Smooth muscle cell (in vitro differentiated cells): ENCODE measurements at regions not wholly inside any gene's neighbourhood (a gene's known extent, or its start where the extent isn't known, plus 50 kb on each side); places are given as distances from the start of the nearest gene placed in this dataset.

ENCODE experiments used
- DNase-seq: peaks from one replicate; lab custom pipeline; 2025; ENCODE audit not compliant: unreplicated experiment; lab: John Stamatoyannopoulos, UW
- H2AFZ ChIP-seq: fragments of 200-600 bp; sonication (generic); 2 replicates; pipeline ENCODE4 v1.6.0; 2016; ENCODE audit warnings: antibody characterized with exemption, low read depth, mild to moderate bottlenecking
- H3F3A ChIP-seq: fragments of 200-600 bp; sonication (generic); 2 replicates; pipeline ENCODE4 v1.6.0; 2017; ENCODE audit warnings: antibody characterized with exemption, low read depth
- H3K27ac ChIP-seq: fragments of 200-600 bp; sonication (generic); 2 replicates; pipeline ENCODE4 v1.5.1; 2016; ENCODE audit warnings: low read depth, mild to moderate bottlenecking
- H3K27me3 ChIP-seq: fragments of 200-600 bp; sonication (generic); 2 replicates; pipeline ENCODE4 v1.6.1; 2016; ENCODE audit warnings: low read depth, mild to moderate bottlenecking
- H3K36me3 ChIP-seq: fragments of 200-600 bp; sonication (generic); 2 replicates; pipeline ENCODE4 v1.5.1; 2016; ENCODE audit warnings: low read depth
- H3K4me1 ChIP-seq: fragments of 200-600 bp; sonication (generic); 2 replicates; pipeline ENCODE4 v1.5.1; 2016; ENCODE audit warnings: low read depth
- H3K4me2 ChIP-seq: fragments of 200-600 bp; sonication (generic); 2 replicates; pipeline ENCODE4 v1.6.0; 2016; ENCODE audit warnings: mild to moderate bottlenecking
- H3K4me3 ChIP-seq: fragments of 200-600 bp; sonication (generic); 2 replicates; pipeline ENCODE4 v1.5.1; 2016; ENCODE audit warnings: mild to moderate bottlenecking
- H3K79me2 ChIP-seq: fragments of 200-600 bp; sonication (generic); 2 replicates; pipeline ENCODE4 v1.6.0; 2016; ENCODE audit warnings: low read depth, mild to moderate bottlenecking
- H3K9ac ChIP-seq: fragments of 200-600 bp; sonication (generic); 2 replicates; pipeline ENCODE4 v1.6.0; 2016; ENCODE audit warnings: low read depth
- H3K9me3 ChIP-seq: fragments of 200-600 bp; sonication (generic); replicated peaks from 2 replicates; pipeline ENCODE4 v1.5.1; 2016; ENCODE audit warnings: low read depth
- H4K20me1 ChIP-seq: fragments of 200-600 bp; sonication (generic); 2 replicates; pipeline ENCODE4 v1.6.0; 2016; ENCODE audit warnings: low read depth
- CTCF ChIP-seq: fragments of 200-600 bp; sonication (generic); IDR thresholded peaks from 2 replicates; pipeline ENCODE4 v1.5.1; 2017; ENCODE audit warnings: borderline replicate concordance, mild to moderate bottlenecking, antibody characterized with exemption; ENCODE audit not compliant: insufficient read depth, poor library complexity, severe bottlenecking
- WGBS: methylation state at CpG from one replicate; pipeline ENCODE4 v1.1.7; 2016; ENCODE audit warnings: low lambda C conversion rate; 5-methylcytosine and 5-hydroxymethylcytosine counted together

- Histone ChIP-seq H3K27me3 (no peaks in the 10 kb centered on the region), H3K9me3 (no peaks in the 10 kb centered on the region), H3K4me1 (no peaks in the 10 kb centered on the region), H4K20me1 (no peaks in the 10 kb centered on the region), H3K36me3 (no peaks in the 10 kb centered on the region), H3K4me3 (no peak overlapping the region), H3F3A (no peaks in the 10 kb centered on the region), H3K79me2 (no peaks in the 10 kb centered on the region), H3K9ac (no peak overlapping the region), H3K27ac (no peak overlapping the region), H3K4me2 (no peak overlapping the region), H2AFZ (no peak overlapping the region)
- no peak for DNase-seq
- WGBS = 93% methylated on average over 2 of the region's 2 CpGs
- TF ChIP-seq CTCF = no peak
These were observed 223.6 kb upstream of the PREP start for GRCh38 chr6:105626295-105627158.

- DNase-seq = no peak
- Histone ChIP-seq H3F3A (no peaks in the 10 kb centered on the region), H3K9ac (no peak overlapping the region), H2AFZ (no peak overlapping the region), H3K27me3 (no peaks in the 10 kb centered on the region), H3K36me3 (no peaks in the 10 kb centered on the region), H4K20me1 (no peaks in the 10 kb centered on the region), H3K4me2 (no peak overlapping the region), H3K4me1 (no peaks in the 10 kb centered on the region), H3K27ac (no peak overlapping the region), H3K79me2 (no peaks in the 10 kb centered on the region), H3K4me3 (no peak overlapping the region), H3K9me3 (no peaks in the 10 kb centered on the region)
- no peak for TF ChIP-seq CTCF
- 81% methylated on average over 3 of the region's 3 CpGs for WGBS
These were observed 221.1 kb upstream of the PREP start for GRCh38 chr6:105624021-105624420.

- Histone ChIP-seq H3K79me2 (no peaks in the 10 kb centered on the region), H3K27me3 (no peaks in the 10 kb centered on the region), H3K36me3 (no peaks in the 10 kb centered on the region), H3K9me3 (no peaks in the 10 kb centered on the region), H3K27ac (no peak overlapping the region), H3K4me3 (no peak overlapping the region), H2AFZ (no peak overlapping the region), H3K4me1 (no peaks in the 10 kb centered on the region), H3K9ac (no peak overlapping the region), H3K4me2 (no peak overlapping the region), H4K20me1 (no peaks in the 10 kb centered on the region), H3F3A (no peaks in the 10 kb centered on the region)
- no peak for DNase-seq
- 93% methylated on average over 3 of the region's 3 CpGs for WGBS
- TF ChIP-seq CTCF = no peak
These were observed 219.3 kb upstream of the PREP start for GRCh38 chr6:105622226-105622625.
